HCT116 (cell line): ENCODE measurements at regions not wholly inside any gene's neighbourhood (a gene's known extent, or its start where the extent isn't known, plus 50 kb on each side); places are given as distances from the start of the nearest gene placed in this dataset.

ENCODE experiments used
- ATAC-seq: fragments of 200-7000 bp; cut with Tn5 transposase; 2 replicates; pipeline ENCODE4 v1.9.1; 2020; ENCODE audit warnings: mild to moderate bottlenecking, moderate library complexity
- BruUV-seq: library from RNA; stranded (reverse); fragments of 400-500 nt; replicated peaks from 2 replicates; lab custom pipeline; 2021; lab: Mats Ljungman, UMichigan
- CTCF ChIA-PET: fragments of 300-600 bp; sonication (Branson Sonifier 250); formaldehyde crosslinking; loops from one replicate; lab custom pipeline; 2021; ENCODE audit warnings: antibody characterized with exemption; lab: Charles Lee
- POLR2A ChIA-PET: fragments of 300-600, 350-600 bp; sonication (Branson Sonifier 250); formaldehyde crosslinking; loops from one replicate; lab custom pipeline; 2021; ENCODE audit warnings: antibody characterized with exemption; lab: Charles Lee
- RAD21 ChIA-PET, 2 experiments: fragments of 300-600 bp; sonication (Branson Sonifier 250); formaldehyde crosslinking; loops; one replicate each; lab custom pipeline; 2023; ENCODE audit warnings: low total read pairs in 2 of 2; ENCODE audit not compliant: uncharacterized antibody in 2 of 2, unreplicated experiment in 2 of 2, low non-redundant PET in 1 of 2; lab: Charles Lee
- DNase-seq: peaks from one replicate; pipeline ENCODE4 v3.0.0-alpha.2; 2010; ENCODE audit warnings: low read depth, low spot score
- H2AFZ ChIP-seq: fragments of 200-600 bp; shearing (Covaris generic), sonication (generic); 2 replicates; pipeline ENCODE4 v1.6.1; 2017; ENCODE audit warnings: low read depth, mixed run types, mixed read lengths, antibody characterized with exemption, low read length; ENCODE audit not compliant: poor library complexity, severe bottlenecking
- H3K27ac ChIP-seq: 2 replicates; pipeline ENCODE4 v1.5.1; 2012; ENCODE audit warnings: low read depth, low read length
- H3K27me3 ChIP-seq: fragments of 200-600 bp; sonication (generic); 2 replicates; pipeline ENCODE4 v1.6.1; 2016; ENCODE audit warnings: mixed run types, low read length, mixed read lengths; ENCODE audit not compliant: insufficient read depth
- H3K36me3 ChIP-seq, 2 experiments: fragments of 200-500 bp in 1 of 2; fragments of 200-600 bp in 1 of 2; sonication (Bioruptor generic) in 1 of 2; sonication (generic) in 1 of 2; 2 replicates each; pipeline versions ENCODE4 v1.5.1 to v1.6.1; 2014 to 2016; ENCODE audit warnings: low read length in 2 of 2, inconsistent platforms in 1 of 2, mixed read lengths in 1 of 2, mixed run types in 1 of 2; ENCODE audit not compliant: insufficient read depth in 2 of 2, control insufficient read depth in 1 of 2
- H3K4me1 ChIP-seq, 2 experiments: fragments of 200-600 bp in 1 of 2; sonication (generic) in 1 of 2; 2 replicates each; pipeline versions ENCODE4 v1.5.1 to v1.6.1; 2012 to 2017; ENCODE audit warnings: low read length in 2 of 2, inconsistent platforms in 1 of 2, mild to moderate bottlenecking in 1 of 2, mixed read lengths in 1 of 2, mixed run types in 1 of 2, moderate library complexity in 1 of 2; ENCODE audit not compliant: insufficient read depth in 2 of 2, control insufficient read depth in 1 of 2
- H3K4me2 ChIP-seq: fragments of 200-600 bp; sonication (generic); 2 replicates; pipeline ENCODE4 v1.6.1; 2017; ENCODE audit warnings: mixed run types, low read length, mixed read lengths
- H3K4me3 ChIP-seq, 2 experiments: fragments of 200-600 bp in 1 of 2; sonication (generic) in 1 of 2; replicated peaks in 1 of 2; 2 replicates each; pipeline ENCODE4 v1.5.1; 2011 to 2016; ENCODE audit warnings: low read length in 2 of 2, control low read depth in 1 of 2, low read depth in 1 of 2, mild to moderate bottlenecking in 1 of 2, mixed read lengths in 1 of 2, mixed run types in 1 of 2
- H3K79me2 ChIP-seq: fragments of 200-600 bp; sonication (generic); 2 replicates; pipeline ENCODE4 v1.6.1; 2017; ENCODE audit warnings: mild to moderate bottlenecking, mixed run types, low read length, moderate library complexity, mixed read lengths; ENCODE audit not compliant: insufficient read depth
- H3K9ac ChIP-seq: fragments of 200-600 bp; sonication (generic); 2 replicates; pipeline ENCODE4 v1.6.1; 2016; ENCODE audit warnings: low read length, mixed read lengths
- H3K9me2 ChIP-seq: fragments of 200-600 bp; sonication (generic), shearing (Covaris generic); 2 replicates; pipeline ENCODE4 v1.6.1; 2017; ENCODE audit warnings: mixed run types, mild to moderate bottlenecking, moderate library complexity; ENCODE audit not compliant: insufficient read depth
- H3K9me3 ChIP-seq, 2 experiments: fragments of 200-500 bp in 1 of 2; fragments of 200-600 bp in 1 of 2; sonication (Bioruptor generic) in 1 of 2; sonication (generic) in 1 of 2; 2 replicates each; pipeline ENCODE4 v1.6.1; 2014 to 2017; ENCODE audit warnings: low read length in 2 of 2, mixed read lengths in 2 of 2, inconsistent platforms in 1 of 2, low read depth in 1 of 2, mild to moderate bottlenecking in 1 of 2, mixed run types in 1 of 2, moderate library complexity in 1 of 2; ENCODE audit not compliant: control insufficient read depth in 1 of 2, insufficient read depth in 1 of 2
- H4K20me1 ChIP-seq: fragments of 200-600 bp; sonication (generic), shearing (Covaris generic); 2 replicates; pipeline ENCODE4 v1.6.1; 2017; ENCODE audit warnings: mixed run types, mild to moderate bottlenecking, moderate library complexity; ENCODE audit not compliant: insufficient read depth
- CEBPB ChIP-seq: IDR thresholded peaks from 2 replicates; pipeline ENCODE4 v1.6.1; 2012; ENCODE audit warnings: low read depth
- EGR1 ChIP-seq: IDR thresholded peaks from 2 replicates; pipeline ENCODE4 v1.6.1; 2012; ENCODE audit warnings: low read depth
- EZH2phosphoT487 ChIP-seq: fragments of 200-600 bp; IDR thresholded peaks from 2 replicates; pipeline ENCODE4 v1.6.1; 2018; ENCODE audit warnings: antibody characterized with exemption, borderline replicate concordance
- SP1 ChIP-seq: IDR thresholded peaks from 2 replicates; pipeline ENCODE4 v1.6.1; 2012; ENCODE audit warnings: low read depth
- SRF ChIP-seq: IDR thresholded peaks from 2 replicates; pipeline ENCODE4 v1.6.1; 2012; ENCODE audit warnings: low read depth
- TCF7L2 ChIP-seq: IDR thresholded peaks from 2 replicates; pipeline ENCODE4 v1.7.0; 2011; ENCODE audit warnings: borderline replicate concordance, inconsistent platforms; ENCODE audit not compliant: insufficient read depth, insufficient read length; ENCODE audit errors: extremely low read depth
- ZNF274 ChIP-seq: fragments of 200-500 bp; sonication (Bioruptor generic); IDR thresholded peaks from 2 replicates; pipeline ENCODE4 v1.6.1; 2014; ENCODE audit warnings: mild to moderate bottlenecking, low read depth, low read length, inconsistent platforms
- intact Hi-C: fragments of 100-400 bp; cut with micrococcal nuclease; formaldehyde crosslinking; loops from 2 replicates; pipeline ENCODE4 v1.10.0; 2022
- TF ChIP-seq, protein P1 (sequence below): IDR thresholded peaks from 2 replicates; pipeline ENCODE4 v1.6.1; 2012
- TF ChIP-seq, protein P2 (sequence below), 3 experiments: fragments of 200-600 bp in 1 of 3; sonication (generic) in 1 of 3; IDR thresholded peaks in 2 of 3; conservative IDR thresholded peaks in 1 of 3; 2 replicates each; pipeline ENCODE4 v1.5.1; 2012 to 2017; ENCODE audit warnings: low read depth in 2 of 3, low read length in 2 of 3, antibody characterized with exemption in 1 of 3, borderline replicate concordance in 1 of 3, control low read depth in 1 of 3, mild to moderate bottlenecking in 1 of 3, mixed read lengths in 1 of 3, mixed run types in 1 of 3, moderate library complexity in 1 of 3; ENCODE audit not compliant: insufficient read depth in 1 of 3

DNA sequence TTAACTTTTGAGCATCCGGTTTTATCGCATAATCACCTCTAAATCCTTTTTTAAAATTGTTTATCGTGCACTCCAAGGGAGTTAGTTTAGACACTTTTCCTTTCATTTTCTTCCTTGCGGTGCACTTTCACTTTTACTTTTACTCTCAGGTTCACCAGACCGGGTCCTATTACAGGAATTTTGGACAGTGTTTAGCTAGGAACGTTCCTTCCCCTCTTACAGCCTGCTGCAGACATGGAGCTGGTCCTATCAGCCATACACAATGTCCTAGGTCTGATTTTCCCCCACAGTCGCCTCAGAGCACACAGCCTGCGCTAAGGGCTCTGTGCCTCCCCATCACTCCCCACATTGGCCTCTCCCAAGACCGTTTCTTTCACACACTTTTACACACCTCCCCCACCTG is 103.9 kb downstream of the ALG10 start:
- H3K27ac ChIP-seq: no peak overlapping the region
- intact Hi-C loops: no loop called here
- no peak overlapping the region for H3K9ac ChIP-seq
- ATAC-seq: no peak
- POLR2A ChIA-PET: no interaction called here
- BruUV-seq: no TSS peak
- no peak overlapping the region for H3K4me3 ChIP-seq
- CTCF ChIA-PET: no interaction called here
- no peaks in the 10 kb centered on the region for H3K79me2 ChIP-seq
- H3K4me1 ChIP-seq: no peaks in the 10 kb centered on the region
- DNase-seq: no peak
- no peak overlapping the region for H2AFZ ChIP-seq
- no peaks in the 10 kb centered on the region for H3K9me3 ChIP-seq
- H3K4me2 ChIP-seq: no peak overlapping the region
- no peak for TF ChIP-seq CEBPB
- TF ChIP-seq, protein P1, sequence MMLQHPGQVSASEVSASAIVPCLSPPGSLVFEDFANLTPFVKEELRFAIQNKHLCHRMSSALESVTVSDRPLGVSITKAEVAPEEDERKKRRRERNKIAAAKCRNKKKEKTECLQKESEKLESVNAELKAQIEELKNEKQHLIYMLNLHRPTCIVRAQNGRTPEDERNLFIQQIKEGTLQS: no peak
- no peak for TF ChIP-seq SRF
- TF ChIP-seq EGR1: no peak
- no peak for TF ChIP-seq TCF7L2
- TF ChIP-seq ZNF274: no peak
- TF ChIP-seq, protein P2, sequence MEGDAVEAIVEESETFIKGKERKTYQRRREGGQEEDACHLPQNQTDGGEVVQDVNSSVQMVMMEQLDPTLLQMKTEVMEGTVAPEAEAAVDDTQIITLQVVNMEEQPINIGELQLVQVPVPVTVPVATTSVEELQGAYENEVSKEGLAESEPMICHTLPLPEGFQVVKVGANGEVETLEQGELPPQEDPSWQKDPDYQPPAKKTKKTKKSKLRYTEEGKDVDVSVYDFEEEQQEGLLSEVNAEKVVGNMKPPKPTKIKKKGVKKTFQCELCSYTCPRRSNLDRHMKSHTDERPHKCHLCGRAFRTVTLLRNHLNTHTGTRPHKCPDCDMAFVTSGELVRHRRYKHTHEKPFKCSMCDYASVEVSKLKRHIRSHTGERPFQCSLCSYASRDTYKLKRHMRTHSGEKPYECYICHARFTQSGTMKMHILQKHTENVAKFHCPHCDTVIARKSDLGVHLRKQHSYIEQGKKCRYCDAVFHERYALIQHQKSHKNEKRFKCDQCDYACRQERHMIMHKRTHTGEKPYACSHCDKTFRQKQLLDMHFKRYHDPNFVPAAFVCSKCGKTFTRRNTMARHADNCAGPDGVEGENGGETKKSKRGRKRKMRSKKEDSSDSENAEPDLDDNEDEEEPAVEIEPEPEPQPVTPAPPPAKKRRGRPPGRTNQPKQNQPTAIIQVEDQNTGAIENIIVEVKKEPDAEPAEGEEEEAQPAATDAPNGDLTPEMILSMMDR (IDR thresholded peaks at IDR 0.05 in 2 of 3, conservative IDR thresholded peaks at IDR 0.05 in 1 of 3; ENCODE audit: borderline replicate concordance in 1 of 3, insufficient read depth in 1 of 3, low read depth in 2 of 3, low read length in 2 of 3): no peak
- no peak for TF ChIP-seq EZH2phosphoT487
- TF ChIP-seq SP1: no peak
- RAD21 ChIA-PET: no interaction called here
- H3K9me2 ChIP-seq: no peaks in the 10 kb centered on the region
- H3K36me3 ChIP-seq: no peaks in the 10 kb centered on the region
- H4K20me1 ChIP-seq: no peaks in the 10 kb centered on the region
- H3K27me3 ChIP-seq: no peaks in the 10 kb centered on the region; the same call in 1 of the 2 replicates
